ENCODE measurements at regions not wholly inside any gene's neighbourhood (a gene's known extent, or its start where the extent isn't known, plus 50 kb on each side); places are given as distances from the start of the nearest gene placed in this dataset.

GRCh38 chr18:27349284-27349882, 164.3 kb upstream of the CHST9 start:
- TF ChIP-seq, protein P1, sequence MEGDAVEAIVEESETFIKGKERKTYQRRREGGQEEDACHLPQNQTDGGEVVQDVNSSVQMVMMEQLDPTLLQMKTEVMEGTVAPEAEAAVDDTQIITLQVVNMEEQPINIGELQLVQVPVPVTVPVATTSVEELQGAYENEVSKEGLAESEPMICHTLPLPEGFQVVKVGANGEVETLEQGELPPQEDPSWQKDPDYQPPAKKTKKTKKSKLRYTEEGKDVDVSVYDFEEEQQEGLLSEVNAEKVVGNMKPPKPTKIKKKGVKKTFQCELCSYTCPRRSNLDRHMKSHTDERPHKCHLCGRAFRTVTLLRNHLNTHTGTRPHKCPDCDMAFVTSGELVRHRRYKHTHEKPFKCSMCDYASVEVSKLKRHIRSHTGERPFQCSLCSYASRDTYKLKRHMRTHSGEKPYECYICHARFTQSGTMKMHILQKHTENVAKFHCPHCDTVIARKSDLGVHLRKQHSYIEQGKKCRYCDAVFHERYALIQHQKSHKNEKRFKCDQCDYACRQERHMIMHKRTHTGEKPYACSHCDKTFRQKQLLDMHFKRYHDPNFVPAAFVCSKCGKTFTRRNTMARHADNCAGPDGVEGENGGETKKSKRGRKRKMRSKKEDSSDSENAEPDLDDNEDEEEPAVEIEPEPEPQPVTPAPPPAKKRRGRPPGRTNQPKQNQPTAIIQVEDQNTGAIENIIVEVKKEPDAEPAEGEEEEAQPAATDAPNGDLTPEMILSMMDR (IDR thresholded peaks at IDR 0.05): no peak
- no peak for TF ChIP-seq POLR2A (IDR thresholded peaks at IDR 0.05)

Data from uterus (tissue), 2 donors.